GM12892 (cell line): ENCODE measurements at regions not wholly inside any gene's neighbourhood (a gene's known extent, or its start where the extent isn't known, plus 50 kb on each side); places are given as distances from the start of the nearest gene placed in this dataset.

Experiments used
- POLR2A ChIP-seq: IDR thresholded peaks from 2 replicates; pipeline ENCODE4 v1.6.1; 2011; ENCODE audit warnings: low read depth, low read length, control low read depth
- POLR2AphosphoS5 ChIP-seq: IDR thresholded peaks from 2 replicates; pipeline ENCODE4 v1.6.1; 2011; ENCODE audit warnings: low read depth, low read length, control low read depth
- TAF1 ChIP-seq: IDR thresholded peaks from 2 replicates; pipeline ENCODE4 v1.6.1; 2011; ENCODE audit warnings: low read depth, mild to moderate bottlenecking, control low read depth, low read length, borderline replicate concordance

DNA sequence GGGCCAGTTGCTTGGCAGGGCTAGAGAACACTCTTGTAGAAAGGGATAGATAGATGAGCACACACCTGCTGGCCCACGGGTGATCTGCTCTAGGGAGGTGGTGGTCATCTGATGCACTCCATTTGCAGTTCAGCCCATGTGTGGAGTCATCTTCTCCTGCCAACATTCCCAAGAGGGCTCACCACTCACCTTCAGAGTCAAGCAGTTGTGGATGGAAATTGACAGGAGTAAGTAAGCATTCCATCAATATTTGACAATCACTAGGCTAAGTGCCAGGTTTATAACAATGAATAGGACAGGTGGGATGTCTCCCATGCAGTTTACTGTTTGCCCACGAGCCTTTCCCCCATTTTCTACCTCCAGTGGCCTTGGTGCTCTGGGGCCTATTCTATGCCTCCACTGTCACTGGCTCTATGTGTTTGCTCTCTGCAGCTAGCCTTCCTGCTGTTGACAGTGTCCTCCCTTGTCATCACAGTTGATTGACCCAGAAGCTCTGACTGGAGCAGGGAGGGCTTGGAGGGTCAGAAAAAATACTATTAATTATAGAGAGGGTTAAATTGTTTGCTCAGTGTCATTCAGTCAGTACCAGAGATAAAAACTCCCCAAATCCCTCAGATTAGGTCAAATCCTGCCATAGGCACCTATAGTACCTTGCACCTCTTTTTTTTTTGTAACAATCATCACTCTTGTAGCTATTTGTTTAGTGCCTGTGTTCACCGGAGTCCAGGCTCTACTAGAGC lies 134.6 kb upstream of the PZP start:
- no peak for TF ChIP-seq POLR2AphosphoS5
- TF ChIP-seq TAF1 = no peak
- TF ChIP-seq POLR2A = no peak
